Mesothelial cell of epicardium (in vitro differentiated cells): ENCODE measurements at regions not wholly inside any gene's neighbourhood (a gene's known extent, or its start where the extent isn't known, plus 50 kb on each side); places are given as distances from the start of the nearest gene placed in this dataset.

Experiments
- DNase-seq, 2 experiments: peaks; one replicate each; pipeline ENCODE4 v3.0.0; 2021; ENCODE audit warnings: low spot score in 2 of 2; ENCODE audit not compliant: unreplicated experiment in 2 of 2
- H3K27ac Mint-ChIP-seq: 2 replicates; pipeline ENCODE4 v1.8.0; 2021; ENCODE audit warnings: mixed read lengths
- H3K27me3 Mint-ChIP-seq: 2 replicates; pipeline ENCODE4 v1.8.0; 2021; ENCODE audit warnings: low read depth, mixed read lengths
- H3K36me3 Mint-ChIP-seq: 2 replicates; pipeline ENCODE4 v1.8.0; 2021; ENCODE audit warnings: mixed read lengths
- H3K4me1 Mint-ChIP-seq: 2 replicates; pipeline ENCODE4 v1.8.0; 2021; ENCODE audit warnings: mixed read lengths
- H3K4me3 Mint-ChIP-seq: 2 replicates; pipeline ENCODE4 v1.8.0; 2021; ENCODE audit warnings: mild to moderate bottlenecking, moderate library complexity, mixed read lengths
- H3K9me3 Mint-ChIP-seq: 2 replicates; pipeline ENCODE4 v1.8.0; 2021; ENCODE audit warnings: mixed read lengths
- CTCF ChIP-seq: fragments of 200-600 bp; sonication (generic); IDR thresholded peaks from one replicate; pipeline ENCODE4 v1.5.0; 2021; ENCODE audit warnings: antibody characterized with exemption; ENCODE audit not compliant: unreplicated experiment

- H3K27me3 Mint-ChIP-seq = peaks cover 1% of the 10 kb centered on the region
- H3K4me1 Mint-ChIP-seq = no peaks in the 10 kb centered on the region
- TF ChIP-seq CTCF = no peak
- no peaks in the 10 kb centered on the region for H3K36me3 Mint-ChIP-seq
- no peak overlapping the region for H3K27ac Mint-ChIP-seq
- no peak for DNase-seq
- no peak overlapping the region for H3K4me3 Mint-ChIP-seq
- peaks cover 6% of the 10 kb centered on the region for H3K9me3 Mint-ChIP-seq
Measured at GRCh38 chr5:153907170-153907775, 131.4 kb downstream of the FAM114A2 start.

GRCh38 chr5:153905219-153905618 is 133.5 kb downstream of the FAM114A2 start:
- no peak overlapping the region for H3K27ac Mint-ChIP-seq
- peaks cover 1% of the 10 kb centered on the region for H3K27me3 Mint-ChIP-seq
- peaks cover 5% of the 10 kb centered on the region for H3K4me1 Mint-ChIP-seq
- TF ChIP-seq CTCF = no peak
- DNase-seq = no peak
- no peaks in the 10 kb centered on the region for H3K36me3 Mint-ChIP-seq
- no peaks in the 10 kb centered on the region for H3K9me3 Mint-ChIP-seq
- H3K4me3 Mint-ChIP-seq = no peak overlapping the region

GRCh38 chr5:153903321-153903720 is 135.4 kb downstream of the FAM114A2 start:
- no peak for DNase-seq
- no peaks in the 10 kb centered on the region for H3K9me3 Mint-ChIP-seq
- H3K27me3 Mint-ChIP-seq = peaks cover 1% of the 10 kb centered on the region
- H3K4me3 Mint-ChIP-seq = no peak overlapping the region
- peaks cover 5% of the 10 kb centered on the region for H3K4me1 Mint-ChIP-seq
- H3K27ac Mint-ChIP-seq = no peak overlapping the region
- H3K36me3 Mint-ChIP-seq = no peaks in the 10 kb centered on the region
- no peak for TF ChIP-seq CTCF

- no peaks in the 10 kb centered on the region for H3K9me3 Mint-ChIP-seq
- H3K4me3 Mint-ChIP-seq = no peak overlapping the region
- H3K4me1 Mint-ChIP-seq = peaks cover 5% of the 10 kb centered on the region
- no peak for TF ChIP-seq CTCF
- H3K27me3 Mint-ChIP-seq = peaks cover 1% of the 10 kb centered on the region
- DNase-seq = no peak
- H3K27ac Mint-ChIP-seq = no peak overlapping the region
- no peaks in the 10 kb centered on the region for H3K36me3 Mint-ChIP-seq
Measured at GRCh38 chr5:153902016-153902415, 136.7 kb downstream of the FAM114A2 start.

GRCh38 chr5:153901449-153901848 is 137.3 kb downstream of the FAM114A2 start:
- Mint-ChIP-seq H3K27me3 (peaks cover 1% of the 10 kb centered on the region), H3K4me3 (no peak overlapping the region), H3K27ac (no peak overlapping the region), H3K36me3 (no peaks in the 10 kb centered on the region), H3K9me3 (no peaks in the 10 kb centered on the region), H3K4me1 (peaks cover 8% of the 10 kb centered on the region)
- no peak for DNase-seq
- TF ChIP-seq CTCF = no peak
